ENCODE measurements at regions not wholly inside any gene's neighbourhood (a gene's known extent, or its start where the extent isn't known, plus 50 kb on each side); places are given as distances from the start of the nearest gene placed in this dataset.

DNA sequence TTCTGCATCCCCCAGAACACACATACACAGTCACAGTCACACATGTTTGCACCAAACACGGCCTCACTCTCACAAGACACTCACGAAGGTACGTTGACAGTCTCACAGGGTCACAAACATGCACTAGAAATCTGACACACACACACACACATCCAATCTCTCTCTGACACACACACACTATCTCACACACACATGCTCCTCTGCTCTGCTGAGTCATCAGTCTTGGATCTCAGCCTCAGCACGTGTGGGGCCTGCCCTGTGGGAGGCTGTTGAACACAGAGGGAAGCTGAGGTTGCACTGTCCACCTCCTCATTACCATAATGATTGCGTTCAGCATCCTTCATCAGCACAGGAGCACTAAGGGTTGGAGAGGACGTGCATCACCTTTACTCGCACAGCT is 188.8 kb downstream of the MTRR start:
- TF ChIP-seq SP1 (IDR thresholded peaks at IDR 0.05; ENCODE audit: low read depth, low read length): no peak
- TF ChIP-seq POLR2A (IDR thresholded peaks at IDR 0.05; ENCODE audit: control extremely low read depth in 1 of 2, low read depth in 2 of 2, low read length in 2 of 2): no peak
- no peak for TF ChIP-seq HDAC2 (IDR thresholded peaks at IDR 0.05; ENCODE audit: borderline replicate concordance in 1 of 2, low read depth in 2 of 2, low read length in 2 of 2)
- TF ChIP-seq EZH2 (IDR thresholded peaks at IDR 0.05; ENCODE audit: low read depth, low read length, severe bottlenecking): no peak
- TF ChIP-seq, protein P1, sequence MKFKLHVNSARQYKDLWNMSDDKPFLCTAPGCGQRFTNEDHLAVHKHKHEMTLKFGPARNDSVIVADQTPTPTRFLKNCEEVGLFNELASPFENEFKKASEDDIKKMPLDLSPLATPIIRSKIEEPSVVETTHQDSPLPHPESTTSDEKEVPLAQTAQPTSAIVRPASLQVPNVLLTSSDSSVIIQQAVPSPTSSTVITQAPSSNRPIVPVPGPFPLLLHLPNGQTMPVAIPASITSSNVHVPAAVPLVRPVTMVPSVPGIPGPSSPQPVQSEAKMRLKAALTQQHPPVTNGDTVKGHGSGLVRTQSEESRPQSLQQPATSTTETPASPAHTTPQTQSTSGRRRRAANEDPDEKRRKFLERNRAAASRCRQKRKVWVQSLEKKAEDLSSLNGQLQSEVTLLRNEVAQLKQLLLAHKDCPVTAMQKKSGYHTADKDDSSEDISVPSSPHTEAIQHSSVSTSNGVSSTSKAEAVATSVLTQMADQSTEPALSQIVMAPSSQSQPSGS (IDR thresholded peaks at IDR 0.05; ENCODE audit: low read length): no peak
- TF ChIP-seq, protein P2, sequence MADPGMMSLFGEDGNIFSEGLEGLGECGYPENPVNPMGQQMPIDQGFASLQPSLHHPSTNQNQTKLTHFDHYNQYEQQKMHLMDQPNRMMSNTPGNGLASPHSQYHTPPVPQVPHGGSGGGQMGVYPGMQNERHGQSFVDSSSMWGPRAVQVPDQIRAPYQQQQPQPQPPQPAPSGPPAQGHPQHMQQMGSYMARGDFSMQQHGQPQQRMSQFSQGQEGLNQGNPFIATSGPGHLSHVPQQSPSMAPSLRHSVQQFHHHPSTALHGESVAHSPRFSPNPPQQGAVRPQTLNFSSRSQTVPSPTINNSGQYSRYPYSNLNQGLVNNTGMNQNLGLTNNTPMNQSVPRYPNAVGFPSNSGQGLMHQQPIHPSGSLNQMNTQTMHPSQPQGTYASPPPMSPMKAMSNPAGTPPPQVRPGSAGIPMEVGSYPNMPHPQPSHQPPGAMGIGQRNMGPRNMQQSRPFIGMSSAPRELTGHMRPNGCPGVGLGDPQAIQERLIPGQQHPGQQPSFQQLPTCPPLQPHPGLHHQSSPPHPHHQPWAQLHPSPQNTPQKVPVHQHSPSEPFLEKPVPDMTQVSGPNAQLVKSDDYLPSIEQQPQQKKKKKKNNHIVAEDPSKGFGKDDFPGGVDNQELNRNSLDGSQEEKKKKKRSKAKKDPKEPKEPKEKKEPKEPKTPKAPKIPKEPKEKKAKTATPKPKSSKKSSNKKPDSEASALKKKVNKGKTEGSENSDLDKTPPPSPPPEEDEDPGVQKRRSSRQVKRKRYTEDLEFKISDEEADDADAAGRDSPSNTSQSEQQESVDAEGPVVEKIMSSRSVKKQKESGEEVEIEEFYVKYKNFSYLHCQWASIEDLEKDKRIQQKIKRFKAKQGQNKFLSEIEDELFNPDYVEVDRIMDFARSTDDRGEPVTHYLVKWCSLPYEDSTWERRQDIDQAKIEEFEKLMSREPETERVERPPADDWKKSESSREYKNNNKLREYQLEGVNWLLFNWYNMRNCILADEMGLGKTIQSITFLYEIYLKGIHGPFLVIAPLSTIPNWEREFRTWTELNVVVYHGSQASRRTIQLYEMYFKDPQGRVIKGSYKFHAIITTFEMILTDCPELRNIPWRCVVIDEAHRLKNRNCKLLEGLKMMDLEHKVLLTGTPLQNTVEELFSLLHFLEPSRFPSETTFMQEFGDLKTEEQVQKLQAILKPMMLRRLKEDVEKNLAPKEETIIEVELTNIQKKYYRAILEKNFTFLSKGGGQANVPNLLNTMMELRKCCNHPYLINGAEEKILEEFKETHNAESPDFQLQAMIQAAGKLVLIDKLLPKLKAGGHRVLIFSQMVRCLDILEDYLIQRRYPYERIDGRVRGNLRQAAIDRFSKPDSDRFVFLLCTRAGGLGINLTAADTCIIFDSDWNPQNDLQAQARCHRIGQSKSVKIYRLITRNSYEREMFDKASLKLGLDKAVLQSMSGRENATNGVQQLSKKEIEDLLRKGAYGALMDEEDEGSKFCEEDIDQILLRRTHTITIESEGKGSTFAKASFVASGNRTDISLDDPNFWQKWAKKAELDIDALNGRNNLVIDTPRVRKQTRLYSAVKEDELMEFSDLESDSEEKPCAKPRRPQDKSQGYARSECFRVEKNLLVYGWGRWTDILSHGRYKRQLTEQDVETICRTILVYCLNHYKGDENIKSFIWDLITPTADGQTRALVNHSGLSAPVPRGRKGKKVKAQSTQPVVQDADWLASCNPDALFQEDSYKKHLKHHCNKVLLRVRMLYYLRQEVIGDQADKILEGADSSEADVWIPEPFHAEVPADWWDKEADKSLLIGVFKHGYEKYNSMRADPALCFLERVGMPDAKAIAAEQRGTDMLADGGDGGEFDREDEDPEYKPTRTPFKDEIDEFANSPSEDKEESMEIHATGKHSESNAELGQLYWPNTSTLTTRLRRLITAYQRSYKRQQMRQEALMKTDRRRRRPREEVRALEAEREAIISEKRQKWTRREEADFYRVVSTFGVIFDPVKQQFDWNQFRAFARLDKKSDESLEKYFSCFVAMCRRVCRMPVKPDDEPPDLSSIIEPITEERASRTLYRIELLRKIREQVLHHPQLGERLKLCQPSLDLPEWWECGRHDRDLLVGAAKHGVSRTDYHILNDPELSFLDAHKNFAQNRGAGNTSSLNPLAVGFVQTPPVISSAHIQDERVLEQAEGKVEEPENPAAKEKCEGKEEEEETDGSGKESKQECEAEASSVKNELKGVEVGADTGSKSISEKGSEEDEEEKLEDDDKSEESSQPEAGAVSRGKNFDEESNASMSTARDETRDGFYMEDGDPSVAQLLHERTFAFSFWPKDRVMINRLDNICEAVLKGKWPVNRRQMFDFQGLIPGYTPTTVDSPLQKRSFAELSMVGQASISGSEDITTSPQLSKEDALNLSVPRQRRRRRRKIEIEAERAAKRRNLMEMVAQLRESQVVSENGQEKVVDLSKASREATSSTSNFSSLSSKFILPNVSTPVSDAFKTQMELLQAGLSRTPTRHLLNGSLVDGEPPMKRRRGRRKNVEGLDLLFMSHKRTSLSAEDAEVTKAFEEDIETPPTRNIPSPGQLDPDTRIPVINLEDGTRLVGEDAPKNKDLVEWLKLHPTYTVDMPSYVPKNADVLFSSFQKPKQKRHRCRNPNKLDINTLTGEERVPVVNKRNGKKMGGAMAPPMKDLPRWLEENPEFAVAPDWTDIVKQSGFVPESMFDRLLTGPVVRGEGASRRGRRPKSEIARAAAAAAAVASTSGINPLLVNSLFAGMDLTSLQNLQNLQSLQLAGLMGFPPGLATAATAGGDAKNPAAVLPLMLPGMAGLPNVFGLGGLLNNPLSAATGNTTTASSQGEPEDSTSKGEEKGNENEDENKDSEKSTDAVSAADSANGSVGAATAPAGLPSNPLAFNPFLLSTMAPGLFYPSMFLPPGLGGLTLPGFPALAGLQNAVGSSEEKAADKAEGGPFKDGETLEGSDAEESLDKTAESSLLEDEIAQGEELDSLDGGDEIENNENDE (IDR thresholded peaks at IDR 0.05; ENCODE audit: insufficient replicate concordance, low read length): no peak
- TF ChIP-seq EP300 (IDR thresholded peaks at IDR 0.05; ENCODE audit: borderline replicate concordance in 1 of 2, low read depth in 2 of 2, low read length in 2 of 2): no peak

Data from H1 (cell line).